Peyer's patch (tissue), 4 donors: ENCODE measurements at regions not wholly inside any gene's neighbourhood (a gene's known extent, or its start where the extent isn't known, plus 50 kb on each side); places are given as distances from the start of the nearest gene placed in this dataset.

Source experiments
- DNase-seq, 3 donors: peaks; one replicate each; pipeline ENCODE4 v3.0.0-alpha.2; 2017 to 2019
- H3K27ac ChIP-seq, 4 donors: fragments of 200-600 bp; sonication (generic); one replicate each; pipeline ENCODE4 v1.5.1; 2016 to 2019
- H3K27me3 ChIP-seq, 2 donors: fragments of 200-600 bp; sonication (generic); one replicate each; pipeline ENCODE4 v1.5.1; 2019
- H3K36me3 ChIP-seq, 3 donors: fragments of 200-600 bp; sonication (generic); one replicate each; pipeline ENCODE4 v1.5.1; 2016 to 2019
- H3K4me1 ChIP-seq, 4 donors: fragments of 200-600 bp; sonication (generic); one replicate each; pipeline ENCODE4 v1.5.1; 2016 to 2019
- H3K4me3 ChIP-seq, 4 donors: fragments of 200-600 bp; sonication (generic); 1 replicate in 3 of 4; 2 replicates in 1 of 4; pipeline ENCODE4 v1.5.1; 2016 to 2019; ENCODE audit warnings: mild to moderate bottlenecking in 1 of 4
- H3K9me3 ChIP-seq, 4 donors: fragments of 200-600 bp; sonication (generic); one replicate each; pipeline ENCODE4 v1.5.1; 2016 to 2019; ENCODE audit warnings: mild to moderate bottlenecking in 1 of 4
- POLR2A ChIP-seq, 2 donors: fragments of 450-650 bp; IDR thresholded peaks; one replicate each; pipeline ENCODE4 v1.5.1; 2017; ENCODE audit warnings: antibody characterized with exemption in 2 of 2, mild to moderate bottlenecking in 2 of 2, moderate library complexity in 2 of 2
- TF ChIP-seq, protein P1 (sequence below), 6 experiments: fragments of 450-650 bp in 4 of 6; fragments of 200-600 bp in 2 of 6; sonication (generic) in 1 of 6; IDR thresholded peaks; one replicate each; pipeline ENCODE4 v1.5.1; 2017 to 2019; ENCODE audit warnings: antibody characterized with exemption in 6 of 6, mild to moderate bottlenecking in 3 of 6, moderate library complexity in 1 of 6

- no peak overlapping the region for H3K27ac ChIP-seq
- no peaks in the 10 kb centered on the region for H3K36me3 ChIP-seq
- H3K4me1 ChIP-seq: no peaks in the 10 kb centered on the region
- no peak overlapping the region for H3K4me3 ChIP-seq
- no peaks in the 10 kb centered on the region for H3K9me3 ChIP-seq
- no peaks in the 10 kb centered on the region for H3K27me3 ChIP-seq
- TF ChIP-seq, protein P1, sequence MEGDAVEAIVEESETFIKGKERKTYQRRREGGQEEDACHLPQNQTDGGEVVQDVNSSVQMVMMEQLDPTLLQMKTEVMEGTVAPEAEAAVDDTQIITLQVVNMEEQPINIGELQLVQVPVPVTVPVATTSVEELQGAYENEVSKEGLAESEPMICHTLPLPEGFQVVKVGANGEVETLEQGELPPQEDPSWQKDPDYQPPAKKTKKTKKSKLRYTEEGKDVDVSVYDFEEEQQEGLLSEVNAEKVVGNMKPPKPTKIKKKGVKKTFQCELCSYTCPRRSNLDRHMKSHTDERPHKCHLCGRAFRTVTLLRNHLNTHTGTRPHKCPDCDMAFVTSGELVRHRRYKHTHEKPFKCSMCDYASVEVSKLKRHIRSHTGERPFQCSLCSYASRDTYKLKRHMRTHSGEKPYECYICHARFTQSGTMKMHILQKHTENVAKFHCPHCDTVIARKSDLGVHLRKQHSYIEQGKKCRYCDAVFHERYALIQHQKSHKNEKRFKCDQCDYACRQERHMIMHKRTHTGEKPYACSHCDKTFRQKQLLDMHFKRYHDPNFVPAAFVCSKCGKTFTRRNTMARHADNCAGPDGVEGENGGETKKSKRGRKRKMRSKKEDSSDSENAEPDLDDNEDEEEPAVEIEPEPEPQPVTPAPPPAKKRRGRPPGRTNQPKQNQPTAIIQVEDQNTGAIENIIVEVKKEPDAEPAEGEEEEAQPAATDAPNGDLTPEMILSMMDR (IDR thresholded peaks at IDR 0.05): no peak
- TF ChIP-seq POLR2A (IDR thresholded peaks at IDR 0.05): no peak
- DNase-seq: no peak
These were observed 1379.9 kb downstream of the TBC1D22A start for GRCh38 chr22:48142388-48142787.

DNA sequence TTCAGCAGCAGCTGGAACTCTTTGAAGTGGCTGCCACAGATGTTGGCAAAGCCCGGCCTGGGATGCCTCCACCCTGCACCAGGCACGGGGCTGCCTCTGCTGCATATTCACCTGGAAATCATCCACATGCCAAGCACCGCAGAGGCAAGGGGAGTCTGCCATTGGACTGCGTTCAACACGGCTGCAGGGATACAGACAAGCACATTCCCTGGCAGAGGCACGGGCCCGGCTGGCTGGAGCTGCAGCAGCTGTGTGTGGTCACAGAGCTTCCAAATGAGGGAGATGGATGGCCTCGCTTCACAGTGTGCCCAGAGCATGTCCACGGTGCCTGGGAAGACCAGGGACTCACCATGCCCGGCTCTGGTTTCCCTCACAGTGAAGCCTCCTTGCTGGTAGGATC is 1378.9 kb downstream of the TBC1D22A start:
- H3K27ac ChIP-seq: no peak overlapping the region
- H3K36me3 ChIP-seq: no peaks in the 10 kb centered on the region
- DNase-seq: no peak
- no peak overlapping the region for H3K4me3 ChIP-seq
- H3K4me1 ChIP-seq: no peaks in the 10 kb centered on the region
- H3K9me3 ChIP-seq: no peaks in the 10 kb centered on the region
- TF ChIP-seq POLR2A (IDR thresholded peaks at IDR 0.05): no peak
- TF ChIP-seq, protein P1 (IDR thresholded peaks at IDR 0.05): no peak
- H3K27me3 ChIP-seq: no peaks in the 10 kb centered on the region

GRCh38 chr22:48140261-48140813 is 1377.9 kb downstream of the TBC1D22A start:
- Histone ChIP-seq H3K36me3 (no peaks in the 10 kb centered on the region), H3K27me3 (no peaks in the 10 kb centered on the region), H3K9me3 (no peaks in the 10 kb centered on the region), H3K4me1 (no peaks in the 10 kb centered on the region), H3K27ac (no peak overlapping the region), H3K4me3 (no peak overlapping the region)
- no peak for DNase-seq
- TF ChIP-seq, protein P1 (IDR thresholded peaks at IDR 0.05): no peak
- no peak for TF ChIP-seq POLR2A (IDR thresholded peaks at IDR 0.05)

- H3K36me3 ChIP-seq: no peaks in the 10 kb centered on the region
- no peaks in the 10 kb centered on the region for H3K9me3 ChIP-seq
- no peak overlapping the region for H3K27ac ChIP-seq
- no peak for DNase-seq
- no peak overlapping the region for H3K4me3 ChIP-seq
- no peaks in the 10 kb centered on the region for H3K27me3 ChIP-seq
- H3K4me1 ChIP-seq: no peaks in the 10 kb centered on the region
- TF ChIP-seq, protein P1 (IDR thresholded peaks at IDR 0.05): no peak
- TF ChIP-seq POLR2A (IDR thresholded peaks at IDR 0.05): no peak
These were observed 1377.3 kb downstream of the TBC1D22A start for GRCh38 chr22:48139776-48140175.

GRCh38 chr22:48138855-48139254 is 1376.4 kb downstream of the TBC1D22A start:
- TF ChIP-seq, protein P1 (IDR thresholded peaks at IDR 0.05): no peak
- Histone ChIP-seq H3K27ac (no peak overlapping the region), H3K9me3 (no peaks in the 10 kb centered on the region), H3K27me3 (no peaks in the 10 kb centered on the region), H3K4me1 (no peaks in the 10 kb centered on the region), H3K4me3 (no peak overlapping the region), H3K36me3 (no peaks in the 10 kb centered on the region)
- no peak for DNase-seq

- Histone ChIP-seq H3K36me3 (no peaks in the 10 kb centered on the region), H3K27ac (no peak overlapping the region), H3K9me3 (no peaks in the 10 kb centered on the region), H3K4me1 (no peaks in the 10 kb centered on the region), H3K4me3 (no peak overlapping the region), H3K27me3 (no peaks in the 10 kb centered on the region)
- TF ChIP-seq, protein P1 (IDR thresholded peaks at IDR 0.05): no peak
- TF ChIP-seq POLR2A (IDR thresholded peaks at IDR 0.05): no peak
- no peak for DNase-seq
These were observed 1376.0 kb downstream of the TBC1D22A start for GRCh38 chr22:48138427-48138826.
